SK-N-MC (cell line): ENCODE measurements at regions not wholly inside any gene's neighbourhood (a gene's known extent, or its start where the extent isn't known, plus 50 kb on each side); places are given as distances from the start of the nearest gene placed in this dataset.

Experiments used
- EZH2 ChIP-seq: fragments of 200-600 bp; sonication (generic); IDR thresholded peaks from one replicate; pipeline ENCODE4 v1.6.1; 2017; ENCODE audit warnings: antibody characterized with exemption
- FOXP2 ChIP-seq: optimal IDR thresholded peaks from 2 replicates; pipeline ENCODE3; 2011; ENCODE audit warnings: mild to moderate bottlenecking, moderate library complexity; ENCODE audit not compliant: insufficient read depth; ENCODE audit errors: extremely low read length, control extremely low read depth
- POLR2AphosphoS5 ChIP-seq: IDR thresholded peaks from 2 replicates; pipeline ENCODE4 v1.6.1; 2012; ENCODE audit warnings: mild to moderate bottlenecking, low read depth, low read length, borderline replicate concordance

DNA sequence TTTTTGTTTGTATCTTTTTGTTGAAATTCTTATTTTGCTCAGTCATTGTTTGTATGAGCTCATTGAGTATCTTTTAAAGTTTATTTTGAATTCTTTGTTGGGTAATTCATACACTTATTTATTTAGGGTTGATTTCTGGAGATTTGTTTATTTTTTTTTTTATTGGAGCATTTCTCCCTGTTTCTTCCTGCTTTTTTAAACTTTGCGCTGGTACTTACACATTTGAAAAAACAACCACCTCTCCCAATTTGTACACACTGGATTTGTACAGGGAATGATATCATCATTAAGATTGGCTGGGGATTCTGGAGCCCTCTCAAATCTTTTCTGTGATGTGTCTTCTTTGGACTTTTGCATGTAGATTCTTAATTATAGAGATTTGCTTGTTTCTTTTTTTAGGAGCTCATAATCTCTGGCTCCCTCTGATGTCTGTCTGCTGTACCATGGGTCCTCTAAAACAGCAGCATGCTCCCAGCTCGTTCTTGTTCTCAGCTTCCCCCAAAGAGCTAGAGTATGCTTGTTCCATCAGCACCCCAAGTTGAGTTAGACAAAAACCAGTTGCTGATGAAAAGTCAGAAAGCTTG, 310.7 kb downstream of the DUSP10 start:
- no peak for TF ChIP-seq POLR2AphosphoS5
- no peak for TF ChIP-seq EZH2
- TF ChIP-seq FOXP2, result no peak
